Uterus (tissue), 3 donors: ENCODE measurements at regions not wholly inside any gene's neighbourhood (a gene's known extent, or its start where the extent isn't known, plus 50 kb on each side); places are given as distances from the start of the nearest gene placed in this dataset.

ENCODE experiments used
- DNase-seq, 2 donors: peaks; one replicate each; pipeline ENCODE4 v3.0.0-alpha.2; 2019 to 2020
- H3K27ac ChIP-seq, 2 donors: fragments of 200-600 bp; sonication (generic); 1 replicate in 1 of 2; 2 replicates in 1 of 2; pipeline ENCODE4 v1.5.1; 2016 to 2018
- H3K27me3 ChIP-seq, 2 donors: fragments of 200-600 bp; sonication (generic); one replicate each; pipeline ENCODE4 v1.5.1; 2018 to 2019; ENCODE audit warnings: control low read depth in 1 of 2
- H3K36me3 ChIP-seq, 2 donors: fragments of 200-600 bp; sonication (generic); one replicate each; pipeline ENCODE4 v1.5.1; 2019; ENCODE audit warnings: control low read depth in 1 of 2
- H3K4me1 ChIP-seq, 2 donors: fragments of 200-600 bp; sonication (generic); one replicate each; pipeline ENCODE4 v1.5.1; 2018 to 2019; ENCODE audit warnings: control low read depth in 1 of 2
- H3K4me3 ChIP-seq, 2 donors: fragments of 200-600 bp; sonication (generic); 1 replicate in 1 of 2; 2 replicates in 1 of 2; pipeline ENCODE4 v1.5.1; 2018 to 2019; ENCODE audit warnings: mild to moderate bottlenecking in 1 of 2
- H3K9me3 ChIP-seq, 2 donors: fragments of 200-600 bp; sonication (generic); one replicate each; pipeline ENCODE4 v1.5.1; 2019; ENCODE audit warnings: control low read depth in 1 of 2
- CTCF ChIP-seq, 4 experiments: fragments of 200-600 bp in 2 of 4; fragments of 450-650 bp in 2 of 4; sonication (generic) in 2 of 4; IDR thresholded peaks; one replicate each; pipeline ENCODE4 v1.5.1; 2016 to 2019; ENCODE audit warnings: antibody characterized with exemption in 4 of 4, mild to moderate bottlenecking in 2 of 4, moderate library complexity in 1 of 4
- POLR2A ChIP-seq, 2 donors: fragments of 450-650 bp; IDR thresholded peaks; one replicate each; pipeline ENCODE4 v1.6.1; 2016; ENCODE audit warnings: antibody characterized with exemption in 2 of 2, mild to moderate bottlenecking in 1 of 2, moderate library complexity in 1 of 2
- intact Hi-C: fragments of 100-400 bp; cut with DNase I; formaldehyde crosslinking; loops from one replicate; pipeline ENCODE4 v1.15.1; 2023; ENCODE audit warnings: low total_unique reads
- donor health status: DM: yes; HTN: yes; CAD: no.

GRCh38 chr5:145076040-145076439, 759.1 kb downstream of the PRELID2 start:
- DNase-seq, result no peak
- Histone ChIP-seq H3K36me3 (no peaks in the 10 kb centered on the region), H3K27ac (no peak overlapping the region), H3K9me3 (no peaks in the 10 kb centered on the region), H3K4me1 (no peaks in the 10 kb centered on the region), H3K4me3 (no peak overlapping the region), H3K27me3 (no peaks in the 10 kb centered on the region)
- intact Hi-C loops, result no loop called here
- no peak for TF ChIP-seq CTCF (IDR thresholded peaks at IDR 0.05)
- no peak for TF ChIP-seq POLR2A (IDR thresholded peaks at IDR 0.05)

DNA sequence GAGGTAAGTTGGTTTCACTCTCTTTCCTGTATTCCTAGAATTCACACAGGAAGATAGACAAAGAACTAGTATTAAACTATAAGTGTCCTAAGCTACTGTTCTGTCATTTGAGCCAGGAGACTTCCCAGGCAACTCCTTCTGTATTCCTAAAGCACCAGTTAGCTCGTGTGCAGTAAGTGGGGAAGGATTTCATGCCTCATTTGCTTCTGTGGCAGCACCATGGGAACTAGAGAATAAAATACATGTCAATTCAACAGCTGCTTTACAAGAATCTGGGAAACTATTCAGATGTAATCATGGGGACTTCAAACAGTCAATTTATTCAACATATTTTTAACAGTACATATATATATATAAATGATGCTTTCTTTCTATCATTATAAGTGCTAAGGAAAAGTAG, 762.3 kb downstream of the PRELID2 start:
- H3K4me1 ChIP-seq, result no peaks in the 10 kb centered on the region
- TF ChIP-seq CTCF (IDR thresholded peaks at IDR 0.05) (no peak), POLR2A (IDR thresholded peaks at IDR 0.05) (no peak)
- no peak overlapping the region for H3K27ac ChIP-seq
- no peaks in the 10 kb centered on the region for H3K36me3 ChIP-seq
- intact Hi-C loops, result no loop called here
- DNase-seq, result no peak
- H3K4me3 ChIP-seq, result no peak overlapping the region
- H3K27me3 ChIP-seq, result no peaks in the 10 kb centered on the region
- no peaks in the 10 kb centered on the region for H3K9me3 ChIP-seq

DNA sequence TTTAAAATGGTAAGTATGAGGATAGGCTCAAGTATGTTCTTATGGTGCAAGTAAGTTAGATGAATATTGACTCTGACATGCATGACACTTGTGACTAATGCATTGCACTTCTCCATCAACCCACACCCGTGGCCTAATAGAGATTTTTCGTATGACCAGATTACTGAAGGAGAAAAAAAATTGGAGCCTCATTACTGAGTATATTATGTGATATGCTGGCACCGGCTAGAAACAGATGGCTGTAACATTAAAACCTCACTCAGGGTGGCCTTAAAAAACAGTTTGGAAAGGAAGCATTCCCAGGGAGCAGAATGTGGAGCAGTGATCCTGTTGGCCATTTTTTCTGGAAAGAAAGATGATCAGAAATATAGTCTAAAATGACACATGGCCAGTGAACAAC, 766.4 kb downstream of the PRELID2 start:
- Histone ChIP-seq H3K4me3 (no peak overlapping the region), H3K4me1 (no peaks in the 10 kb centered on the region), H3K27ac (no peak overlapping the region), H3K9me3 (no peaks in the 10 kb centered on the region), H3K27me3 (no peaks in the 10 kb centered on the region), H3K36me3 (no peaks in the 10 kb centered on the region)
- TF ChIP-seq POLR2A (IDR thresholded peaks at IDR 0.05), result no peak
- TF ChIP-seq CTCF (IDR thresholded peaks at IDR 0.05), result no peak
- no peak for DNase-seq
- intact Hi-C loops, result no loop called here

DNA sequence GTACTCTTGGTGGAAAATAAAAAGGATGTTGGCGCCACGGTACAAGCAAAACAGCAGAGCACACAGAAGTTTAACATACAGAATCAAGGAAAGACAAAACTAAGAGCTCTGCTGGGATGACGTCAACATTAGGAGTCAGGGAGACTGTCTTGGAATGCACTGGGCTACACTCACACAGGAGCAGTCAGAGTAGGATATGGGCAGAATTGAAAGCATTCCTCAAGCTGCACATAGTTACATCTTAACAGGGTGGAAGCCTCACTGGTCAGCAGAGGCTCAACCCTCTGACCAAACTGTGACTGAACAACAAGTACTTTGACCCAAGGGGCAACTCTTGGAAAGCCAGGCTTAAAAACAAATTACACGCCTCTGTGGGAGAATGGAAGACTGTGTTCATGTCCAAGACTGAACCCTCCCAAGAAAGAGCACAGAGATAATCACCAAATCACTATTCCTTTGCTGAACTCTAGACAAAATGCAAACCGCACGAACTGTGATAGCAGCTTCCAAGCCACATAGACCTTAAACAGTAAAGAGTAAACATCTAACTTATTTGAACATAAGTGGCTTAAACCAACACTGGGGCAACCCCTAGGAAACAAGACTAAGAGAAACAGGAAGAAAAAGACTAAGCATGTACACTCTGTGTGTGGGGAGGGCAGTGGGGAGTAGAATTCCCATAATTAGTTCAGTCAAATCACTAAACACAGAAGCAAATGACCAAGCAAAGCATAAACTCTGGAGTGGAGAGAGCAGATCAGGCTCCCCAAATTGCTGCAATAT, 772.7 kb downstream of the PRELID2 start:
- DNase-seq, result no peak
- no peak overlapping the region for H3K4me3 ChIP-seq
- no peaks in the 10 kb centered on the region for H3K4me1 ChIP-seq
- no peaks in the 10 kb centered on the region for H3K9me3 ChIP-seq
- intact Hi-C loops, result no loop called here
- H3K27me3 ChIP-seq, result no peaks in the 10 kb centered on the region
- H3K27ac ChIP-seq, result no peak overlapping the region
- no peaks in the 10 kb centered on the region for H3K36me3 ChIP-seq
- TF ChIP-seq POLR2A (IDR thresholded peaks at IDR 0.05), result no peak
- no peak for TF ChIP-seq CTCF (IDR thresholded peaks at IDR 0.05)

- no peak for DNase-seq
- Histone ChIP-seq H3K4me3 (no peak overlapping the region), H3K4me1 (no peaks in the 10 kb centered on the region), H3K9me3 (no peaks in the 10 kb centered on the region), H3K36me3 (no peaks in the 10 kb centered on the region), H3K27ac (no peak overlapping the region), H3K27me3 (no peaks in the 10 kb centered on the region)
- TF ChIP-seq CTCF (IDR thresholded peaks at IDR 0.05) (no peak), POLR2A (IDR thresholded peaks at IDR 0.05) (no peak)
- intact Hi-C loops, result no loop called here
These were observed 778.3 kb downstream of the PRELID2 start for GRCh38 chr5:145056800-145057199.
